ENCODE measurements at regions not wholly inside any gene's neighbourhood (a gene's known extent, or its start where the extent isn't known, plus 50 kb on each side); places are given as distances from the start of the nearest gene placed in this dataset.
"Not testable (repeated sequence)": the region's sequence is repeated elsewhere in the genome, so short reads cannot be mapped to it uniquely, and the experiment has no call there.

GRCh38 chrX:43239356-43239755 lies 416.7 kb upstream of the MAOA start:
- no peak for DNase-seq

GRCh38 chrX:43255596-43255995 lies 400.5 kb upstream of the MAOA start:
- DNase-seq = no peak

GRCh38 chrX:43266487-43266886 lies 389.6 kb upstream of the MAOA start:
- no peak for DNase-seq

- no peak for DNase-seq
Observed at GRCh38 chrX:43267652-43268051, 388.4 kb upstream of the MAOA start.

- no peak for DNase-seq
Observed at GRCh38 chrX:43269201-43269600, 386.9 kb upstream of the MAOA start.

- DNase-seq = no peak
Observed at GRCh38 chrX:43277879-43278278, 378.2 kb upstream of the MAOA start.

GRCh38 chrX:43278440-43278839 lies 377.7 kb upstream of the MAOA start:
- DNase-seq = no peak

GRCh38 chrX:43279341-43279808 lies 376.7 kb upstream of the MAOA start:
- no peak for DNase-seq

- no peak for DNase-seq
Observed at GRCh38 chrX:43283187-43283586, 372.9 kb upstream of the MAOA start.

- DNase-seq = not testable (repeated sequence)
Observed at GRCh38 chrX:43311625-43312024, 344.5 kb upstream of the MAOA start.

GRCh38 chrX:43313035-43313434 lies 343.1 kb upstream of the MAOA start:
- DNase-seq = no peak

GRCh38 chrX:43314525-43314924 lies 341.6 kb upstream of the MAOA start:
- no peak for DNase-seq

- DNase-seq = no peak
Observed at GRCh38 chrX:43315622-43316021, 340.5 kb upstream of the MAOA start.

GRCh38 chrX:43316146-43316545 lies 340.0 kb upstream of the MAOA start:
- no peak for DNase-seq

GRCh38 chrX:43317378-43317777 lies 338.7 kb upstream of the MAOA start:
- DNase-seq = no peak

- DNase-seq = no peak
Observed at GRCh38 chrX:43328358-43328946, 327.6 kb upstream of the MAOA start.

GRCh38 chrX:43333543-43333942 lies 322.6 kb upstream of the MAOA start:
- DNase-seq = no peak

GRCh38 chrX:43345166-43345565 lies 310.9 kb upstream of the MAOA start:
- DNase-seq = no peak

- no peak for DNase-seq
Observed at GRCh38 chrX:43349363-43349762, 306.7 kb upstream of the MAOA start.

GRCh38 chrX:43350935-43351334 lies 305.2 kb upstream of the MAOA start:
- DNase-seq = no peak

GRCh38 chrX:43357741-43358140 lies 298.4 kb upstream of the MAOA start:
- no peak for DNase-seq

- DNase-seq = no peak
Observed at GRCh38 chrX:43373032-43373431, 283.1 kb upstream of the MAOA start.

- no peak for DNase-seq
Observed at GRCh38 chrX:43375136-43375535, 281.0 kb upstream of the MAOA start.

- no peak for DNase-seq
Observed at GRCh38 chrX:43380704-43381103, 275.4 kb upstream of the MAOA start.

GRCh38 chrX:43386875-43387274 lies 269.2 kb upstream of the MAOA start:
- no peak for DNase-seq

GRCh38 chrX:43405191-43405590 lies 250.9 kb upstream of the MAOA start:
- no peak for DNase-seq

Data from NCI-H774 (cell line).